Glutamatergic neuron (in vitro differentiated cells): ENCODE measurements at regions not wholly inside any gene's neighbourhood (a gene's known extent, or its start where the extent isn't known, plus 50 kb on each side); places are given as distances from the start of the nearest gene placed in this dataset.

Source experiments
- DNase-seq: peaks from one replicate; pipeline ENCODE4 v3.0.0; 2022
- H3K27ac Mint-ChIP-seq: one replicate; pipeline ENCODE4 v1.8.0; 2020; ENCODE audit warnings: mild to moderate bottlenecking, mixed read lengths, inconsistent platforms; ENCODE audit not compliant: unreplicated experiment
- H3K27me3 Mint-ChIP-seq: one replicate; pipeline ENCODE4 v1.8.0; 2020; ENCODE audit warnings: mild to moderate bottlenecking, moderate library complexity, mixed read lengths, inconsistent platforms; ENCODE audit not compliant: unreplicated experiment
- H3K36me3 Mint-ChIP-seq: one replicate; pipeline ENCODE4 v1.8.0; 2020; ENCODE audit warnings: mild to moderate bottlenecking, mixed read lengths, inconsistent platforms; ENCODE audit not compliant: unreplicated experiment
- H3K4me1 Mint-ChIP-seq: one replicate; pipeline ENCODE4 v1.8.0; 2020; ENCODE audit warnings: mild to moderate bottlenecking, low read depth, mixed read lengths, inconsistent platforms; ENCODE audit not compliant: unreplicated experiment
- H3K4me3 Mint-ChIP-seq: one replicate; pipeline ENCODE4 v1.8.0; 2020; ENCODE audit warnings: mild to moderate bottlenecking, mixed read lengths, inconsistent platforms; ENCODE audit not compliant: unreplicated experiment
- H3K9me3 Mint-ChIP-seq: one replicate; pipeline ENCODE4 v1.8.0; 2020; ENCODE audit warnings: mild to moderate bottlenecking, moderate library complexity, mixed read lengths, inconsistent platforms; ENCODE audit not compliant: unreplicated experiment
- CTCF ChIP-seq: fragments of 200-600 bp; sonication (generic); IDR thresholded peaks from one replicate; pipeline ENCODE4 v1.5.0; 2021; ENCODE audit not compliant: partially characterized antibody, unreplicated experiment

GRCh38 chr9:1272488-1272887, 222.3 kb downstream of the DMRT2 start:
- Mint-ChIP-seq H3K27ac (no peak overlapping the region), H3K4me3 (no peak overlapping the region)
- no peak for TF ChIP-seq CTCF

GRCh38 chr9:1273859-1274258, 223.7 kb downstream of the DMRT2 start:
- H3K27me3 Mint-ChIP-seq: no peaks in the 10 kb centered on the region
- H3K36me3 Mint-ChIP-seq: no peaks in the 10 kb centered on the region
- peak overlapping the region; percentile 67 for H3K27ac Mint-ChIP-seq
- DNase-seq: no peak
- TF ChIP-seq CTCF: no peak
- H3K9me3 Mint-ChIP-seq: peaks cover 3% of the 10 kb centered on the region
- H3K4me3 Mint-ChIP-seq: no peak overlapping the region
- peaks cover 8% of the 10 kb centered on the region for H3K4me1 Mint-ChIP-seq

More at GRCh38 chr9:1272488-1272887, 222.3 kb downstream of the DMRT2 start:
- no peak for DNase-seq
- Mint-ChIP-seq H3K27me3 (no peaks in the 10 kb centered on the region), H3K36me3 (no peaks in the 10 kb centered on the region), H3K4me1 (peaks cover 8% of the 10 kb centered on the region), H3K9me3 (peaks cover 3% of the 10 kb centered on the region)

- H3K36me3 Mint-ChIP-seq: no peaks in the 10 kb centered on the region
- no peak for DNase-seq
- TF ChIP-seq CTCF: no peak
- peaks cover 3% of the 10 kb centered on the region for H3K9me3 Mint-ChIP-seq
- H3K27ac Mint-ChIP-seq: peak overlapping the region; percentile 67
- H3K4me1 Mint-ChIP-seq: peaks cover 8% of the 10 kb centered on the region
- no peak overlapping the region for H3K4me3 Mint-ChIP-seq
- no peaks in the 10 kb centered on the region for H3K27me3 Mint-ChIP-seq
Observed at GRCh38 chr9:1274334-1274733, 224.2 kb downstream of the DMRT2 start.

- peaks cover 3% of the 10 kb centered on the region for H3K9me3 Mint-ChIP-seq
- peaks cover 8% of the 10 kb centered on the region for H3K4me1 Mint-ChIP-seq
- no peak for TF ChIP-seq CTCF
- no peaks in the 10 kb centered on the region for H3K27me3 Mint-ChIP-seq
- no peaks in the 10 kb centered on the region for H3K36me3 Mint-ChIP-seq
- no peak overlapping the region for H3K27ac Mint-ChIP-seq
- H3K4me3 Mint-ChIP-seq: no peak overlapping the region
- DNase-seq: no peak
Observed at GRCh38 chr9:1276474-1276873, 226.3 kb downstream of the DMRT2 start.

GRCh38 chr9:1284727-1285126, 234.6 kb downstream of the DMRT2 start:
- Mint-ChIP-seq H3K9me3 (no peaks in the 10 kb centered on the region), H3K4me1 (no peaks in the 10 kb centered on the region), H3K4me3 (no peak overlapping the region), H3K27me3 (peaks cover 3% of the 10 kb centered on the region), H3K36me3 (peaks cover 4% of the 10 kb centered on the region), H3K27ac (no peak overlapping the region)
- TF ChIP-seq CTCF: no peak
- DNase-seq: no peak
